SKM-1 treated with dmso at 0.1 percent for 144 hours (cell line): ENCODE measurements at regions not wholly inside any gene's neighbourhood (a gene's known extent, or its start where the extent isn't known, plus 50 kb on each side); places are given as distances from the start of the nearest gene placed in this dataset.

ENCODE experiments used
- DNase-seq: peaks from one replicate; lab custom pipeline; 2025; ENCODE audit not compliant: unreplicated experiment; lab: John Stamatoyannopoulos, UW

GRCh38 chr13:77838271-77838670 is 80.4 kb downstream of the EDNRB start:
- DNase-seq: no peak

DNA sequence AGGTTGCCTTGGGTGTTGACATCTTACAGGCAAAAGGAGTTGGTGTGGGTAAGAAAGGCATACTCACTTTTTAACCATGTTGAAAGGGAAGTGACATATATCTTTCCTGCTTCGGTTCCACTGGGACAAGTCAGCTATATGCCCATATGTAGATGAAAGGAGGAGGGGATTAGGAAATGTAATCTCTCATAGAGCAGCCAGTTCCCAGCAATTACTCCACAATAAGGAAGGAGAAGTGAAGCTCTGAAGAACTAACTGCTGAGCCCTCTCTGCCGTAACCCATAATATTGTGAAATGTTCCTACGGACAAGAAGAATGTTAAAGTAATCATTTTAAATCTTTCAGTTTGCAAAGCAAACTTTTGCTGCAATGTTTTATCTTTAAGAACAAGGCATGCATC is 82.2 kb downstream of the EDNRB start:
- DNase-seq: peak; percentile 93

- no peak for DNase-seq
Observed at GRCh38 chr13:77833331-77833863, 85.2 kb downstream of the EDNRB start.

DNA sequence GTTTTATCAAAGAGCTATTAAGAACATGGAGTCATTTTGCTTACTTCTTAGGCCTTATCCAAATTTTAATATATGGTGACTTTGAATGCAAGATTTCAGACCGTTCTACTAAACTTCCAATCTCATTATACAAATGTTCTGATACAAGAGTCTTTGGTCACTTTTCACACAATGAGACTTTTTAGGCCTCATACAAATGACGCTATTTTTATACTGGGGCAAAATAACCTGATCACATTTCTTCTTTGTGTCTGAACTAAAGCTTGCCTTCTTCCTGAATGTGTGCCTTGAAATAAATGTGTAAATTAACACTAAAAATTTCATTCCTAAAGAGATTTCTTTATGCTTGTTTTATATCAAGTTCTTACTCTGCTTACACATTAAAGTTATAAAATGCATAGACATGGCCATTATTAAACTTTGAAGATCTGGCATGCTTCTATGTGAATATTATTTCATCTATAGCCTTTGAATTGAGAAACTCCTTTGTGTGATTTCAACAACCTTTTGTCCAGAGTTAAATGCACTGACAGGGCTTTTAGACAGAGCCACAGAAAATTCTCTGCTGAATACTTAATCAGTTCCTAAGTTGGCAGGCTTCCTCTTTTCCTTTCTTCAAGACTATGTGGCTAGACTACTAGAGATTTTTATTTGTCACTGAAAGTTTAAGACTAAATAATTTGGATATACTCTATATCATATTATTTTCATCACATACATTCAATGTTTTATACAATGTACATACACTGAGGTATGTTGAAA is 86.1 kb downstream of the EDNRB start:
- DNase-seq: peak; percentile 91

- peak; percentile 37 for DNase-seq
Observed at GRCh38 chr13:77831866-77832265, 86.8 kb downstream of the EDNRB start.

DNA sequence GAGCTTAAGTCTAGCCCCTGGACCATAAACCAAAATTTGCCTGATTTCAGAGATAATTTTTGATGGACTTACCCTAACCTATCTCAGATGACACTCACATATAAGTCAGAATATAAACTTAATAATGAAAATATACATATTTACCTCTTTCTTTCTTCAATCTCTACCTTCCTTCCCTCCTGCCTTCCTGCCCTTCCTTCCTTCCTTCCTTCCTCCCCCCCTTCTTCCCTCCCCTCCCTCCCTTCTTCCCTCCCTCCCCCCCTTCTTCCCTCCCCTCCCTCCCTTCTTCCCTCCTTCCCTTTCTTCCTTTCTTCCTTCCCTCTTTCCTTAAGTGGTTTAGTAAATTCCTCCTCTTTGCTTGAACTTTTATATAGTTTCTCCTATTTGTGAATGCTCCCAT is 88.7 kb downstream of the EDNRB start:
- no peak for DNase-seq

DNA sequence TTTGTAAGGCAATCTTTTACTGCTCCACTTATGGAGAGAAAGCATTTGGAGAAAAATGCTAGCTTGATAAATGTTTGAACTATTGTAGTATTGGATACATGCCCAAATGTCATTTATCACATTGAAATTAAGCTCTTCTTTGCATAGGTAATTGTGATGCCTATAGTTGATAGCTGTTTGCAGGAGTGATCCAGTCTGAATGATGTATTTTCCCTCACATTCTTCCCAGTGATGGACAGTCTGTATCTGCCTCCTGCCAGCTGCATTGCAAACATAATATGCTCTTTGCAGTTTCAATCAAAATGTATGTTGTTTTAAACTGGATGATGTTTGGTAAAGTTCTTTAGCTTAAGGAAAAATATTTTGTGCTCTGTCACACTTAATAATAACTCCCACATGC is 89.8 kb downstream of the EDNRB start:
- DNase-seq: no peak

- DNase-seq: no peak
Observed at GRCh38 chr13:77827332-77827731, 91.3 kb downstream of the EDNRB start.

- no peak for DNase-seq
Observed at GRCh38 chr13:77820431-77821149, 98.0 kb downstream of the EDNRB start.

GRCh38 chr13:77817521-77817920 is 101.1 kb downstream of the EDNRB start:
- DNase-seq: no peak

DNA sequence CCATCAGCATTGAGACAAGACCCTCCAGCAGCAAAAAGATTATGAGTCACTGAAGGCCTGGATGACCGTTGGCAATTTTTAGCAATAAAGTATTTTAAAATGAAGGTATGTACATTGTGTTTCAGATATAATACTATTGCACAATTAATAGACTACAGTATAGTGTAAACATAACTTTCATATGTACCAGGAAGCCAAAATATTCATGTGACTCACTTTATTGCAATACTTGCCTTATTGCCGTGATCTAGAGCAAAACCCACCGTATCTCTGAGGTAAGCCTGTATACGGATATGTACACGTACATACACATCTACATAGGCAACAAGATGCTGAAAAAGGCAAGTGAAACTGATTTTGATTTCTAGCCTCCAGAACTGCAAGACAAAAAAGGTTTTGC is 103.3 kb downstream of the EDNRB start:
- DNase-seq: no peak
